PC-3 (cell line): ENCODE measurements at regions not wholly inside any gene's neighbourhood (a gene's known extent, or its start where the extent isn't known, plus 50 kb on each side); places are given as distances from the start of the nearest gene placed in this dataset.
A peak's percentile ranks its signal among the peaks of the same experiment; 100 is the strongest.

Source experiments
- CTCF ChIP-seq: fragments of 300-600 bp; sonication (generic); conservative IDR thresholded peaks from 2 replicates; pipeline ENCODE4 v1.5.1; 2017; ENCODE audit warnings: antibody characterized with exemption, low read depth, mild to moderate bottlenecking, low read length
- EZH2 ChIP-seq: fragments of 300-600 bp; sonication (generic); IDR thresholded peaks from one replicate; pipeline ENCODE4 v1.6.1; 2017; ENCODE audit warnings: antibody characterized with exemption, mild to moderate bottlenecking, low read length; ENCODE audit not compliant: unreplicated experiment

GRCh38 chr2:65686928-65687521, 254.6 kb upstream of the SPRED2 start:
- peak; percentile 49; the same call in 1 of the 2 replicates for TF ChIP-seq CTCF
- TF ChIP-seq EZH2, result no peak
